Liver (tissue), 8 donors: ENCODE measurements at regions not wholly inside any gene's neighbourhood (a gene's known extent, or its start where the extent isn't known, plus 50 kb on each side); places are given as distances from the start of the nearest gene placed in this dataset.

Experiments used
- DNase-seq: peaks from one replicate; pipeline ENCODE4 v3.0.0-alpha.2; 2017; ENCODE audit warnings: low spot score
- H3K27ac ChIP-seq, 2 donors: one replicate each; pipeline ENCODE4 v1.7.0; 2013; ENCODE audit warnings: inconsistent platforms in 2 of 2, low read length in 2 of 2, control low read depth in 1 of 2, low read depth in 1 of 2, mild to moderate bottlenecking in 1 of 2
- H3K27me3 ChIP-seq, 4 donors: one replicate each; pipeline versions ENCODE4 v1.6.1 to v1.7.0; 2013; ENCODE audit warnings: low read length in 3 of 4, inconsistent platforms in 1 of 4, mild to moderate bottlenecking in 1 of 4, moderate library complexity in 1 of 4; ENCODE audit not compliant: control insufficient read depth in 4 of 4, insufficient read depth in 4 of 4
- H3K36me3 ChIP-seq, 4 donors: one replicate each; pipeline versions ENCODE4 v1.6.1 to v1.7.0; 2013; ENCODE audit warnings: low read length in 3 of 4, mild to moderate bottlenecking in 3 of 4, low read depth in 1 of 4, moderate library complexity in 1 of 4; ENCODE audit not compliant: control insufficient read depth in 4 of 4, insufficient read depth in 3 of 4
- H3K4me1 ChIP-seq, 4 donors: one replicate each; pipeline versions ENCODE4 v1.6.1 to v1.7.0; 2013; ENCODE audit warnings: low read length in 3 of 4, mild to moderate bottlenecking in 3 of 4, moderate library complexity in 1 of 4; ENCODE audit not compliant: control insufficient read depth in 4 of 4, insufficient read depth in 4 of 4
- H3K4me3 ChIP-seq, 3 donors: one replicate each; pipeline versions ENCODE4 v1.6.1 to v1.7.0; 2013; ENCODE audit warnings: low read length in 3 of 3, control low read depth in 1 of 3, low read depth in 1 of 3, mild to moderate bottlenecking in 1 of 3
- H3K9ac ChIP-seq, 2 donors: one replicate each; pipeline ENCODE4 v1.7.0; 2013; ENCODE audit warnings: low read length in 2 of 2, mild to moderate bottlenecking in 2 of 2, moderate library complexity in 2 of 2, control low read depth in 1 of 2, low read depth in 1 of 2
- H3K9me3 ChIP-seq, 4 donors: one replicate each; pipeline versions ENCODE4 v1.6.1 to v1.7.0; 2013; ENCODE audit warnings: low read length in 3 of 4; ENCODE audit not compliant: control insufficient read depth in 4 of 4
- ATF3 ChIP-seq: IDR thresholded peaks from 2 replicates; pipeline ENCODE4 v1.6.1; 2016; ENCODE audit warnings: antibody characterized with exemption
- CTCF ChIP-seq: fragments of 150-350 bp; IDR thresholded peaks from 2 replicates; pipeline ENCODE4 v1.5.1; 2017; ENCODE audit warnings: improper control_type of control experiment, low read depth, low read length; ENCODE audit not compliant: missing input control
- EGR1 ChIP-seq, 2 donors: IDR thresholded peaks; 2 replicates each; pipeline ENCODE4 v1.6.1; 2016 to 2018; ENCODE audit warnings: antibody characterized with exemption in 2 of 2, low read depth in 2 of 2
- FOXA1 ChIP-seq: IDR thresholded peaks from 2 replicates; pipeline ENCODE4 v1.6.1; 2016; ENCODE audit warnings: antibody characterized with exemption
- FOXA2 ChIP-seq: IDR thresholded peaks from 2 replicates; pipeline ENCODE4 v1.6.1; 2016; ENCODE audit warnings: antibody characterized with exemption
- GABPA ChIP-seq, 2 donors: IDR thresholded peaks in 1 of 2; conservative IDR thresholded peaks in 1 of 2; 2 replicates each; pipeline ENCODE4 v1.6.1; 2016; ENCODE audit warnings: antibody characterized with exemption in 2 of 2, mild to moderate bottlenecking in 1 of 2, moderate library complexity in 1 of 2
- HNF4A ChIP-seq, 2 donors: conservative IDR thresholded peaks; 2 replicates each; pipeline ENCODE4 v1.6.1; 2016; ENCODE audit warnings: antibody characterized with exemption in 2 of 2, mild to moderate bottlenecking in 2 of 2
- JUND ChIP-seq, 2 donors: IDR thresholded peaks; 2 replicates each; pipeline ENCODE4 v1.6.1; 2016; ENCODE audit warnings: antibody characterized with exemption in 2 of 2
- MAX ChIP-seq: IDR thresholded peaks from 2 replicates; pipeline ENCODE4 v1.6.1; 2016; ENCODE audit warnings: antibody characterized with exemption
- NR2F2 ChIP-seq: IDR thresholded peaks from 2 replicates; pipeline ENCODE4 v1.6.1; 2016; ENCODE audit warnings: antibody characterized with exemption
- RAD21 ChIP-seq, 2 donors: IDR thresholded peaks; 2 replicates each; pipeline ENCODE4 v1.6.1; 2016; ENCODE audit warnings: antibody characterized with exemption in 2 of 2, mild to moderate bottlenecking in 2 of 2
- REST ChIP-seq: IDR thresholded peaks from 2 replicates; pipeline ENCODE4 v1.6.1; 2016; ENCODE audit warnings: antibody characterized with exemption, mild to moderate bottlenecking
- RXRA ChIP-seq, 2 donors: IDR thresholded peaks; 2 replicates each; pipeline ENCODE4 v1.6.1; 2017 to 2018; ENCODE audit warnings: antibody characterized with exemption in 2 of 2, mild to moderate bottlenecking in 1 of 2
- TAF1 ChIP-seq: conservative IDR thresholded peaks from 2 replicates; pipeline ENCODE4 v1.6.1; 2016; ENCODE audit warnings: antibody characterized with exemption, mild to moderate bottlenecking
- ZBTB33 ChIP-seq: IDR thresholded peaks from 2 replicates; pipeline ENCODE4 v1.6.1; 2016; ENCODE audit warnings: antibody characterized with exemption
- WGBS: extraction: QIAGEN DNeasy Blood & Tissue Kit; methylation state at CpG from one replicate; pipeline ENCODE4 v1.1.7; 2013; 5-methylcytosine and 5-hydroxymethylcytosine counted together
- donor health status: healthy.
- donor health status: healthy.
- donor health status: healthy.
- donor health status: healthy.
- donor health status: healthy.

GRCh38 chr3:5339967-5340535 lies 152.5 kb downstream of the EDEM1 start:
- Histone ChIP-seq H3K9me3 (no peaks in the 10 kb centered on the region), H3K4me1 (no peaks in the 10 kb centered on the region), H3K4me3 (no peak overlapping the region), H3K9ac (no peak overlapping the region), H3K27me3 (no peaks in the 10 kb centered on the region), H3K36me3 (no peaks in the 10 kb centered on the region), H3K27ac (no peak overlapping the region)
- 74% methylated on average over 8 of the region's 8 CpGs for WGBS
- TF ChIP-seq MAX (no peak), JUND (IDR thresholded peaks at IDR 0.05) (no peak), TAF1 (no peak), NR2F2 (no peak), FOXA1 (no peak), ZBTB33 (no peak), HNF4A (conservative IDR thresholded peaks at IDR 0.05) (no peak), RXRA (IDR thresholded peaks at IDR 0.05) (no peak), GABPA (IDR thresholded peaks at IDR 0.05 in 1 of 2, conservative IDR thresholded peaks at IDR 0.05 in 1 of 2) (no peak), FOXA2 (no peak), CTCF (no peak), ATF3 (no peak), REST (no peak)
- no peak for DNase-seq

- no peaks in the 10 kb centered on the region for H3K36me3 ChIP-seq
- 65% methylated on average over 7 of the region's 7 CpGs for WGBS
- no peaks in the 10 kb centered on the region for H3K4me1 ChIP-seq
- DNase-seq, result no peak
- no peak overlapping the region for H3K27ac ChIP-seq
- H3K9ac ChIP-seq, result no peak overlapping the region
- no peaks in the 10 kb centered on the region for H3K9me3 ChIP-seq
- no peak for TF ChIP-seq EGR1 (IDR thresholded peaks at IDR 0.05; ENCODE audit: low read depth in 2 of 2)
- no peak for TF ChIP-seq ZBTB33
- TF ChIP-seq RAD21 (IDR thresholded peaks at IDR 0.05), result no peak
- no peak for TF ChIP-seq FOXA2
- TF ChIP-seq MAX, result no peak
- no peak overlapping the region for H3K4me3 ChIP-seq
- no peaks in the 10 kb centered on the region for H3K27me3 ChIP-seq
Observed at GRCh38 chr3:5341610-5342009, 154.1 kb downstream of the EDEM1 start.
